Activated T-helper 17 cell treated with anti-CD3 and anti-CD28 coated beads, Interleukin-2, amount 50 U/mL, for 72 hours (primary cell): ENCODE measurements at regions not wholly inside any gene's neighbourhood (a gene's known extent, or its start where the extent isn't known, plus 50 kb on each side); places are given as distances from the start of the nearest gene placed in this dataset.

Source experiments
- ATAC-seq: fragments of 150-1000 bp; cut with Tn5 transposase; replicated peaks from 2 replicates; pipeline ENCODE4 v1.10.0; 2021; ENCODE audit warnings: mild to moderate bottlenecking, moderate library complexity
- H3K27ac Mint-ChIP-seq: one replicate; pipeline ENCODE4 v1.8.0; 2022; ENCODE audit warnings: mixed read lengths
- H3K27me3 Mint-ChIP-seq: one replicate; pipeline ENCODE4 v1.8.0; 2022; ENCODE audit warnings: mixed read lengths
- H3K36me3 Mint-ChIP-seq: one replicate; pipeline ENCODE4 v1.8.0; 2022; ENCODE audit warnings: low read depth, mild to moderate bottlenecking, mixed read lengths
- H3K4me1 Mint-ChIP-seq: one replicate; pipeline ENCODE4 v1.8.0; 2022; ENCODE audit warnings: mixed read lengths
- H3K4me3 Mint-ChIP-seq: one replicate; pipeline ENCODE4 v1.8.0; 2022; ENCODE audit warnings: mild to moderate bottlenecking, mixed read lengths
- H3K9me3 Mint-ChIP-seq: one replicate; pipeline ENCODE4 v1.8.0; 2022; ENCODE audit warnings: mixed read lengths

DNA sequence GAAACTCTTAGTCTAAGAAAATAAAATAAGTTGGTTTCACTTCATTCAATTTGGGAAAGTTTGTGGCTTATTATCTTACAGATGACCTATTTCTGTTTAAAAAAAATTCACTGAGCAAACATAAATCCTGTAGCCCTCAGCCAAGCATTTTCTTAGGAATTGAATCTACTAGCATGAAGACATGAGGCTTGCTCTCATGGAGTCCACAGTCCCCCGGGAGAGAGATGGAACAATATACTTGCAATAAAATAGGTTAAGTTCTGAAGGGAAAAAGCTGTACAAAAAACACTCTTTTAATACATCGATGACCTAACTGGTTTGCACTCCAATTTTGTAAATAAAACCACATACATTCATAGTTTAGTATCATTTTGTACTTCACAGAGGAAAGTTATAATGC lies 642.6 kb upstream of the FAM241A start:
- Mint-ChIP-seq H3K27ac (no peak overlapping the region), H3K9me3 (no peaks in the 10 kb centered on the region), H3K4me3 (no peak overlapping the region), H3K4me1 (no peaks in the 10 kb centered on the region), H3K27me3 (no peaks in the 10 kb centered on the region), H3K36me3 (no peaks in the 10 kb centered on the region)
- ATAC-seq = no peak

GRCh38 chr4:111506706-111507105 lies 638.5 kb upstream of the FAM241A start:
- no peaks in the 10 kb centered on the region for H3K27me3 Mint-ChIP-seq
- no peak overlapping the region for H3K27ac Mint-ChIP-seq
- H3K9me3 Mint-ChIP-seq = no peaks in the 10 kb centered on the region
- no peak for ATAC-seq
- H3K4me1 Mint-ChIP-seq = no peaks in the 10 kb centered on the region
- no peak overlapping the region for H3K4me3 Mint-ChIP-seq
- H3K36me3 Mint-ChIP-seq = no peaks in the 10 kb centered on the region

- Mint-ChIP-seq H3K9me3 (peaks cover 4% of the 10 kb centered on the region), H3K27me3 (no peaks in the 10 kb centered on the region)
Measured at GRCh38 chr4:111510535-111510934, 634.7 kb upstream of the FAM241A start.

DNA sequence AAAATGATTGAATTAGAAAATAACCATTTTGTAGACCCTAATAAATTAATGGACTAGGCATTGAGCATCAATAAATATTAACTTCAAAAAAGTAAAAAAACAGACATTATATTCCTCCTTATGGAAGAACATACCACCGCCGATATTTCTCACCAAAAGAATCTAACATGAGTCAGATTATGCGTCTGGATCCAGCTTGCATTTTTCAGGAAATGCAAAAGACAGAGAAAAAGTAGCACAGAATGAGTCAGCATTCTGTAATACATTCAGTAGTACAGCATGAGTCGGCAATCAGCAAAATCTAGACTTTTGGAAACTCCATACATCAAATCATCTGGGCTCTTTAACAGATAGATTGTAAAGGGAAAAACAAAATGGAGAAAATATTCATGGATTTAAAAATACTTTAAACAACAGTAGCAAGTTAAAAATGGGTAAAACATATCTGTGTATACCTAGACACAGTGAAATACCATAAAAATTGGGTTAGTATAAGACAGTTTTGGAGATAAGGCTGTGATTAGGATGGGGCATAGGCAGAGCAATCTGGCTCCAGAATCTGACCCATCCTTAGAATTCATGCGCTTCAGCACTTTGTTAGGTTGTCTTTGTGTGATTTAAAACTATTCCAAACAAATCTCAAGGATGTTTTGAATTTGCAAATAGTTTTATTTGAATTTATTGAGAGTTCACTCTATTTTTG lies 633.0 kb upstream of the FAM241A start:
- no peak overlapping the region for H3K27ac Mint-ChIP-seq
- no peaks in the 10 kb centered on the region for H3K4me1 Mint-ChIP-seq
- H3K4me3 Mint-ChIP-seq = no peak overlapping the region

More at GRCh38 chr4:111510535-111510934, 634.7 kb upstream of the FAM241A start:
- Mint-ChIP-seq H3K27ac (no peak overlapping the region), H3K4me1 (no peaks in the 10 kb centered on the region), H3K36me3 (no peaks in the 10 kb centered on the region), H3K4me3 (no peak overlapping the region)
- no peak for ATAC-seq

GRCh38 chr4:111519683-111520082 lies 625.6 kb upstream of the FAM241A start:
- ATAC-seq = no peak
- no peak overlapping the region for H3K4me3 Mint-ChIP-seq
- no peaks in the 10 kb centered on the region for H3K27me3 Mint-ChIP-seq
- peaks cover under 1% of the 10 kb centered on the region for H3K9me3 Mint-ChIP-seq
- no peaks in the 10 kb centered on the region for H3K36me3 Mint-ChIP-seq
- H3K27ac Mint-ChIP-seq = no peak overlapping the region
- H3K4me1 Mint-ChIP-seq = no peaks in the 10 kb centered on the region

More for the DNA sequence above, 633.0 kb upstream of the FAM241A start:
- no peaks in the 10 kb centered on the region for H3K27me3 Mint-ChIP-seq
- peaks cover 4% of the 10 kb centered on the region for H3K9me3 Mint-ChIP-seq
- ATAC-seq = no peak
- H3K36me3 Mint-ChIP-seq = no peaks in the 10 kb centered on the region

DNA sequence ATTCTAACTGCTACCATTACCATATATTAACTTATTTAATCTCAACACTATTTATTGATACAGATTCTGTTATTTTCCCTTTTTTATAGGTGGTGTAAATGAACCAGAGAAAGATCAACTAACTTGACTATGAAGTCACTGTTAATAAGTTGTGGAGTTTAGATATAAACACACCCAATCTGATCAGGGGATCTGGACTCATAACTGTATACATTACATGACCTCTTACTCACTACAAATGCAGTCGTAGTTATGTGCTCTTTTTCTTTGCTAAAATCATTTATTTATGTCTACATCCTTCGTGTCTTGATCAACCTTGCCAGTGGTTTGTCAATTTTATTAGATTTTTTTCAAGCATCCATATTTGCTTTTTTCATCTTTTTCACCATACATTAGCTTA lies 614.8 kb upstream of the FAM241A start:
- H3K4me1 Mint-ChIP-seq = no peaks in the 10 kb centered on the region
- no peak for ATAC-seq
- H3K27me3 Mint-ChIP-seq = no peaks in the 10 kb centered on the region
- no peaks in the 10 kb centered on the region for H3K36me3 Mint-ChIP-seq
- H3K9me3 Mint-ChIP-seq = peaks cover 11% of the 10 kb centered on the region
- H3K27ac Mint-ChIP-seq = no peak overlapping the region
- H3K4me3 Mint-ChIP-seq = no peak overlapping the region

GRCh38 chr4:111535792-111536191 lies 609.5 kb upstream of the FAM241A start:
- Mint-ChIP-seq H3K36me3 (no peaks in the 10 kb centered on the region), H3K4me3 (no peak overlapping the region), H3K27me3 (no peaks in the 10 kb centered on the region), H3K27ac (no peak overlapping the region), H3K9me3 (peaks cover 7% of the 10 kb centered on the region), H3K4me1 (no peaks in the 10 kb centered on the region)
- no peak for ATAC-seq

DNA sequence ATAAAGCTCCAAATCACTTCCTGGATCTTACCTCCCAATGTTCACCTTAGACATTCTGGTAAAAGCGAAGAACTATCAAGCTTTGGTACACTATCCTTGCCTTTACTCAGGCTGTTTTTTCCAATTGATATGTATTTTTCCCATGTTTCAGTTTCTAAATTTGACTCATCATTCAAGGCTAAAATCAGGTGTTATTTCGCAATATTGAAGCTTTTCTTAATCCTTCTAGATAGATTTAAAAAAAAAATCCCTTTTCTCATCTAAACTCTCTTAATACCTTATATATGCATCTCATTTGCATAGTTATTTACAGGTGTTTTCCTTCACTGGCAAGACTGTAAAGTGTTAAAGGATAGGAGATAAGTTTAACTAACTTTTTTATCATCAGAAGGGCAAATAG lies 608.1 kb upstream of the FAM241A start:
- Mint-ChIP-seq H3K27ac (no peak overlapping the region), H3K27me3 (no peaks in the 10 kb centered on the region), H3K4me1 (no peaks in the 10 kb centered on the region), H3K4me3 (no peak overlapping the region), H3K9me3 (peaks cover 4% of the 10 kb centered on the region), H3K36me3 (no peaks in the 10 kb centered on the region)
- no peak for ATAC-seq

- H3K36me3 Mint-ChIP-seq = no peaks in the 10 kb centered on the region
- H3K9me3 Mint-ChIP-seq = peaks cover 3% of the 10 kb centered on the region
- no peaks in the 10 kb centered on the region for H3K27me3 Mint-ChIP-seq
- H3K27ac Mint-ChIP-seq = no peak overlapping the region
- no peaks in the 10 kb centered on the region for H3K4me1 Mint-ChIP-seq
- no peak for ATAC-seq
- no peak overlapping the region for H3K4me3 Mint-ChIP-seq
Measured at GRCh38 chr4:111537871-111538270, 607.4 kb upstream of the FAM241A start.

- no peak overlapping the region for H3K4me3 Mint-ChIP-seq
- no peak overlapping the region for H3K27ac Mint-ChIP-seq
- ATAC-seq = no peak
Measured at GRCh38 chr4:111540671-111541070, 604.6 kb upstream of the FAM241A start.

GRCh38 chr4:111542056-111542455 lies 603.2 kb upstream of the FAM241A start:
- no peaks in the 10 kb centered on the region for H3K36me3 Mint-ChIP-seq
- H3K9me3 Mint-ChIP-seq = peaks cover 9% of the 10 kb centered on the region
- no peaks in the 10 kb centered on the region for H3K27me3 Mint-ChIP-seq
- no peak overlapping the region for H3K4me3 Mint-ChIP-seq
- no peaks in the 10 kb centered on the region for H3K4me1 Mint-ChIP-seq
- no peak overlapping the region for H3K27ac Mint-ChIP-seq
- no peak for ATAC-seq

More at GRCh38 chr4:111540671-111541070, 604.6 kb upstream of the FAM241A start:
- Mint-ChIP-seq H3K9me3 (peaks cover 9% of the 10 kb centered on the region), H3K36me3 (no peaks in the 10 kb centered on the region), H3K4me1 (no peaks in the 10 kb centered on the region), H3K27me3 (no peaks in the 10 kb centered on the region)

DNA sequence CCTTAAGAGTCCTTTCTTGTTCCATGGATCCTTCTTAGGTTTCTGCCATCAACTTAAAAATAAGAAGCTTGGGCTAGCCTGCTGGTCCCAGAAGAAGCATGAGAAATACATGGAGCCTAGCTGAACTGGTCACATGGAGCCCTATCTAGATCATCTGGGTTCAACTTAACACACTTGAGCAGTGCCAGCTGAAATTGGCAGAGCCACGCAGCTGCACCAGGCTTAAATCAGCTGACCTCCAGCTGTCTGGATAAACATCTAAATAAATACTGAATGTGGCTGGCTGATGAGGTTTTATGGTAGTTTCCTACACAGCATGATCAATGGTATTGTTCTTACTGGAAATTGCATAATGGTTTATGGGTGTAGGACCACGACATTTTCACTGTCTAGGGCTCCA lies 598.4 kb upstream of the FAM241A start:
- Mint-ChIP-seq H3K4me3 (no peak overlapping the region), H3K4me1 (no peaks in the 10 kb centered on the region), H3K9me3 (peaks cover 6% of the 10 kb centered on the region), H3K27ac (no peak overlapping the region), H3K36me3 (no peaks in the 10 kb centered on the region), H3K27me3 (no peaks in the 10 kb centered on the region)
- no peak for ATAC-seq

- H3K27ac Mint-ChIP-seq = no peak overlapping the region
- no peaks in the 10 kb centered on the region for H3K9me3 Mint-ChIP-seq
- H3K36me3 Mint-ChIP-seq = no peaks in the 10 kb centered on the region
- H3K4me1 Mint-ChIP-seq = no peaks in the 10 kb centered on the region
- no peaks in the 10 kb centered on the region for H3K27me3 Mint-ChIP-seq
- ATAC-seq = no peak
- no peak overlapping the region for H3K4me3 Mint-ChIP-seq
Measured at GRCh38 chr4:111556141-111556781, 589.0 kb upstream of the FAM241A start.

GRCh38 chr4:111556851-111557250 lies 588.4 kb upstream of the FAM241A start:
- Mint-ChIP-seq H3K27me3 (no peaks in the 10 kb centered on the region), H3K27ac (no peak overlapping the region), H3K4me3 (no peak overlapping the region), H3K36me3 (no peaks in the 10 kb centered on the region), H3K9me3 (no peaks in the 10 kb centered on the region), H3K4me1 (no peaks in the 10 kb centered on the region)
- no peak for ATAC-seq

GRCh38 chr4:111562826-111563225 lies 582.4 kb upstream of the FAM241A start:
- H3K27me3 Mint-ChIP-seq = no peaks in the 10 kb centered on the region
- H3K36me3 Mint-ChIP-seq = no peaks in the 10 kb centered on the region
- H3K9me3 Mint-ChIP-seq = peaks cover 3% of the 10 kb centered on the region
- H3K4me3 Mint-ChIP-seq = no peak overlapping the region
- ATAC-seq = no peak
- H3K27ac Mint-ChIP-seq = no peak overlapping the region
- no peaks in the 10 kb centered on the region for H3K4me1 Mint-ChIP-seq
